ENCODE measurements at regions not wholly inside any gene's neighbourhood (a gene's known extent, or its start where the extent isn't known, plus 50 kb on each side); places are given as distances from the start of the nearest gene placed in this dataset.

GRCh38 chr15:56802161-56802560 lies 68.9 kb upstream of the ZNF280D start:
- TF ChIP-seq POLR2A (IDR thresholded peaks at IDR 0.05) (no peak), CTCF (IDR thresholded peaks at IDR 0.05) (no peak)
